Right atrium auricular region (tissue), 2 donors: ENCODE measurements at regions not wholly inside any gene's neighbourhood (a gene's known extent, or its start where the extent isn't known, plus 50 kb on each side); places are given as distances from the start of the nearest gene placed in this dataset.

Source experiments
- DNase-seq: peaks from one replicate; pipeline ENCODE4 v3.0.0-alpha.2; 2019; ENCODE audit warnings: low spot score
- H3K27ac ChIP-seq, 2 donors: fragments of 200-600 bp; sonication (generic); 1 replicate in 1 of 2; 2 replicates in 1 of 2; pipeline ENCODE4 v1.5.1; 2016 to 2019
- H3K27me3 ChIP-seq, 2 donors: fragments of 200-600 bp; sonication (generic); one replicate each; pipeline versions ENCODE4 v1.5.1 to v1.6.0; 2017 to 2019
- H3K36me3 ChIP-seq: fragments of 200-600 bp; sonication (generic); one replicate; pipeline ENCODE4 v1.5.1; 2016
- H3K4me1 ChIP-seq, 2 donors: fragments of 200-600 bp; sonication (generic); one replicate each; pipeline versions ENCODE4 v1.5.1 to v1.6.0; 2017 to 2019
- H3K4me3 ChIP-seq, 2 donors: fragments of 200-600 bp; sonication (generic); 1 replicate in 1 of 2; 2 replicates in 1 of 2; pipeline ENCODE4 v1.5.1; 2017 to 2019; ENCODE audit warnings: mild to moderate bottlenecking in 1 of 2, moderate library complexity in 1 of 2
- H3K9me3 ChIP-seq, 2 donors: fragments of 200-600 bp; sonication (generic); one replicate each; pipeline ENCODE4 v1.5.1; 2019
- CTCF ChIP-seq, 2 donors: fragments of 200-600 bp; sonication (generic); IDR thresholded peaks; one replicate each; pipeline ENCODE4 v1.5.1; 2019; ENCODE audit warnings: antibody characterized with exemption in 2 of 2

GRCh38 chr16:76955629-76956028 is 235.4 kb upstream of the MON1B start:
- Histone ChIP-seq H3K36me3 (no peaks in the 10 kb centered on the region), H3K27ac (no peak overlapping the region), H3K9me3 (no peaks in the 10 kb centered on the region), H3K4me3 (no peak overlapping the region), H3K4me1 (no peaks in the 10 kb centered on the region), H3K27me3 (no peaks in the 10 kb centered on the region)
- no peak for TF ChIP-seq CTCF (IDR thresholded peaks at IDR 0.05)
- DNase-seq = no peak

DNA sequence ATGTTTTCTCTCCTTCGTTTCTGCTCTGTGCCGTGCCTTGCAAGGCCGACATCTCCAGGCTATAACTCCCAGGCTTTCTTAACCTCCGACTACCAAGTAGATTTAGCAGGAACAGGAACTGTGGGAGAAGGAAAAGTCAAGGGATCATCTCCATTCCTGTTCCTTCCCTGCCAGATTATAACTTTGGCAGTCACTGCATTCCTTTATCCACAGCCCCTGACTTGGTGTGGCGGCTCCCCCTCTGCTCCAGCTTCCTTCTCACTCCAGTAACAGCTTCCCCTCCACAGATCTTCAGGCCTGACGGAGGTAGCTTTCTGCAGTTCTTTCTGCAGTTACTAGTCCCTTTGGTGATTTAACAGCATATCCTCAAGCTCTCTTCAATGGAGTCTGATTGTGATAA is 234.6 kb upstream of the MON1B start:
- Histone ChIP-seq H3K27me3 (no peaks in the 10 kb centered on the region), H3K27ac (no peak overlapping the region), H3K4me1 (no peaks in the 10 kb centered on the region), H3K9me3 (no peaks in the 10 kb centered on the region), H3K36me3 (no peaks in the 10 kb centered on the region), H3K4me3 (no peak overlapping the region)
- no peak for TF ChIP-seq CTCF (IDR thresholded peaks at IDR 0.05)
- no peak for DNase-seq

GRCh38 chr16:76956841-76957240 is 234.1 kb upstream of the MON1B start:
- Histone ChIP-seq H3K9me3 (no peaks in the 10 kb centered on the region), H3K36me3 (no peaks in the 10 kb centered on the region), H3K27ac (no peak overlapping the region), H3K4me1 (no peaks in the 10 kb centered on the region), H3K4me3 (no peak overlapping the region), H3K27me3 (no peaks in the 10 kb centered on the region)
- no peak for DNase-seq
- TF ChIP-seq CTCF (IDR thresholded peaks at IDR 0.05) = no peak

- H3K4me3 ChIP-seq = no peak overlapping the region
- no peaks in the 10 kb centered on the region for H3K9me3 ChIP-seq
- no peaks in the 10 kb centered on the region for H3K4me1 ChIP-seq
- no peaks in the 10 kb centered on the region for H3K27me3 ChIP-seq
- no peaks in the 10 kb centered on the region for H3K36me3 ChIP-seq
- TF ChIP-seq CTCF (IDR thresholded peaks at IDR 0.05) = no peak
- no peak for DNase-seq
- no peak overlapping the region for H3K27ac ChIP-seq
Observed at GRCh38 chr16:76959166-76959565, 231.8 kb upstream of the MON1B start.

DNA sequence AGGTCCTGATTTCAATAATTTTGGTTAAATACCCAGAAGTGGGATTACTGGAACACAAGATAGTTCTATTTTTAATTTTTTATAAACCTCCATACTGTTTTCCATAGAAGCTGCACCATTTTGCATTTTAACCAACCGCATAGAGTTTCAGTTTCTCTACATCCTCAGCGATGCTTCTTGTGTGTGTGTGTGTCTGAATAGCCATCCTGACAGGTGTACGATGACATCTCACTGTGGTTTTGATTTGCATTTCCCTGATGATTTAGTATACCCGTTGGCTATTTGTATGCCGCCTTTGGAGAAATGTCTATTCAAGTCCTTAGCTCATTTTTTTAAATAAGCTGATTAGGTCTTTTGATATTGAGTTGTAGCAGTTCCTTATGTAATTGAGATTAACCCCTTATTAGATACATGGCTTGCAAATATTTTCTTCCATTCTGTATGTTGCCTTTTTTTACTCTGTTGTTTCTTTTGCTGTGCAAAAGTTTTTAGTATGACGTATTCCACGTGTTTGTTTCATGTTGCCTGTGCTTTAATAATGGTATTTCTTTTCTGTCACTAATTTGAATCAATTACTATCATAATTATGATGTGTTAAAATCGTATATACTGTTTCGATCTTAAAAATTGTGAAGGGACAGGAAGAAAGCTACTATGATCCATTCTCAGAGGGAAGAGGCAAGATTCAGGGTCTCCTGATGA is 227.2 kb upstream of the MON1B start:
- Histone ChIP-seq H3K4me3 (no peak overlapping the region), H3K9me3 (no peaks in the 10 kb centered on the region), H3K4me1 (no peaks in the 10 kb centered on the region), H3K27me3 (no peaks in the 10 kb centered on the region), H3K36me3 (no peaks in the 10 kb centered on the region), H3K27ac (no peak overlapping the region)
- DNase-seq = no peak
- no peak for TF ChIP-seq CTCF (IDR thresholded peaks at IDR 0.05)
